HG03196 (cell line): ENCODE measurements at regions not wholly inside any gene's neighbourhood (a gene's known extent, or its start where the extent isn't known, plus 50 kb on each side); places are given as distances from the start of the nearest gene placed in this dataset.
A peak's percentile ranks its signal among the peaks of the same experiment; 100 is the strongest.

ENCODE experiments used
- ATAC-seq: cut with Tn5 transposase; IDR thresholded peaks from one replicate; pipeline ENCODE4 v1.9.1; 2021; ENCODE audit not compliant: unreplicated experiment

DNA sequence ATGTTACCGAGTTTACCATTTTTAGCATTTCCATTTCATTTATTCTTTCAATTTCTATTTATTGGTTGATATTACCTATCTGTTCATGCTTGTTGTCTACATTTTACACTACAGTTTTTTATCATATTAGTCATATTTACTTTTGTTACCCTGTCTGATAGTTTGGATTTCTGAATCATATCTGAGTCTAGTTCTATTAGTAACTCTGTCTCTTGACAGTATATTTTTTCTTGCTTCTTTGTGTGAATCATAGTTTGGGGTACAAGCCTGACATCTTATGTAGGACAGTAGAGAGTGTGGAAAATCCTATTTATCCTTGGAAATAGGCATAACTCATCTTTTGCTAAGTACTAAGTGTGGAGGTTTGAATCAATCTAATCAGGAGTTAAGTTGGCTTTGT, 263.9 kb upstream of the SESN3 start:
- ATAC-seq: no peak

DNA sequence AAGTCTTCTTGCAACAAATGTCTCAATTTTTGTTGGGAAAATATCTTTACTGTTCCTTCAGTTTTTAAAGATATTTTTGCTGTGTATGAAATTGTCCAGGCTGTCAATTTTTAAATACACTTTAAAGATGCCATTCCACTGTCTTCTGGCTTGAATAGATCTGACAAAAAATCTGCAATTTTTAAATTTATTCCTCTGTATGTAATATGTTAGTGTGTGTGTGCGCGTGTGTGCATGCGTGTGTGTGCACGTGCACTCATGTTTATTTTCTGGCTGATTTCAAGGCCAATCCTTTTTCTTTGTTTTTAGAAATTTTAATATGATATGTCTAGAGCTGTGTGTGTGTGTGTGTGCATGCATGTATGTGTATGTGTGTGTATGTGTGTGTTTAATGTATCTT, 263.2 kb upstream of the SESN3 start:
- no peak for ATAC-seq

DNA sequence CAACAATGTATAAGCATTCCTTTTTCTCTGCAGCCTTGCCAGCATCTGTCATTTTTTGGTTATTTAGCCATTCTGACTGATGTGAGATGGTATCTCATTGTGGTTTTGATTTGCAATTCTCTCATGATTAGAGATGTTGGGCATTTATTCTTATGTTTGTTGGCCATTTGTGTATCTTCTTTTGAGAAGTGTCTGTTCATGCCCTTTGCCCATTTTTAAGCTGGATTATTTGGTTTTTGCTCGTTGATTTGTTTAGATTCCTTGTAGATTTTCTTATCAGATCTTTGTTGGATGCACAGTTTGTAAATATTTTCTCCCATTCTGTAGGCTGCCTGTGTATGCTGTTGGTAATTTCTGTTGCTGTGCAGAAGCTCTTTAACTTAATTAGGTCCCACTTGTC, 259.6 kb upstream of the SESN3 start:
- ATAC-seq: no peak

DNA sequence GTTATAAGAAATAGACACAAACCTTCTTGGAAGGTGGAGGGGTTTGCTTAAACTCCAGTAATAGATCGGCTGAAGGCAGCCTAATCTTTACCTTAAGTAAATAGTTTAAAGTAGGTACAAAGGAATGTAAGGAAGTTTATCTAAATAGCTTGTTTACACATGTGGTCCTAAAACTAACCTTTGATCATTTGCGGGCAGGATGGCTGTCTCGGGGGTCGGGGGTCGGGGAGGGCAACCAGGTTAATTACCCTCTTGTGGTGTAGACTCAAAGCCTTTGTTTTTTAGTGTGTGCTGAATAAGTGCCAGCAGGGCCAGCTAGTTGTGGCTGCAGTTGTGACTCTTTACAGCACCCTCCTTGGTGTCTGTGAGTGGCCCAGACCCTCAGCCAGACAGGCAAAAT, 256.9 kb upstream of the SESN3 start:
- ATAC-seq: no peak

DNA sequence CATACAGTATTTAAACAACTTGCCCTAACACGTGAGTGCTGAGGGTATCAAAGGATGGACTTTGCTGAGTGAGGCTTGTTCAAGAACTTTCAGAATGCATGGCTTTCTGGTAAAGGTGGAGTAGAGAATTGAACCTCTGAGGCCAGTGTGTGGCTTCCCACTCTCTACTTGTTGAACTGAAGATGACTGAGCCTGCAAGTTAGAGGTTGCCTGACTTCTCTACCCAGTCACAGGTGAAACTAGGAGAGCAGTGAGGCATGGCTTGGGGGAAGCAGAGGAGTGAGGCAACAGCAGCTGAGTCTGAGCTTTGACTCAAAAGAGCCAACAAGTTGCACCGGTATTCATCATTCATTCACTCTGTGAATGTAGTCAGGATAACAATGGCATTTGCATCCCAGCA, 256.4 kb upstream of the SESN3 start:
- peak; percentile 100 for ATAC-seq

DNA sequence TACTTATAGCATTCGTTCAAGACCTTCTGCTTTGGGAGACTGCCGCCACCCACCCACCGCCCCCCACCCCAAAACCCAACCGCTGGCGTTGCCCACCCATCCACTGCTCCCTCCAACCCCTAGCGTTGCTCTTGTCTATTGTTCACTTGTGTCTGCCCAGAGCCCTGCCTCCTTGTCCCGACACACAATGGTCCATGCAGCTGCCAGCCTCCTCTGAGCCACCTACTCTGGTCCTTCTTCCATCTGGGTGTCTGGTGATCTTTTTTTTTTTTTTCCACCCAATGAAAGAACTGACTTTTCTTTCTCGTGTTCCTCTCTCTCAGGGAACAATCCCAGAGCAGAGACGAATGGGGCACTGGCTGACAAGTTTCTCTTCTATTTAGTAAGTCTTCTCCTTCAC, 256.0 kb upstream of the SESN3 start:
- peak; percentile 7 for ATAC-seq

DNA sequence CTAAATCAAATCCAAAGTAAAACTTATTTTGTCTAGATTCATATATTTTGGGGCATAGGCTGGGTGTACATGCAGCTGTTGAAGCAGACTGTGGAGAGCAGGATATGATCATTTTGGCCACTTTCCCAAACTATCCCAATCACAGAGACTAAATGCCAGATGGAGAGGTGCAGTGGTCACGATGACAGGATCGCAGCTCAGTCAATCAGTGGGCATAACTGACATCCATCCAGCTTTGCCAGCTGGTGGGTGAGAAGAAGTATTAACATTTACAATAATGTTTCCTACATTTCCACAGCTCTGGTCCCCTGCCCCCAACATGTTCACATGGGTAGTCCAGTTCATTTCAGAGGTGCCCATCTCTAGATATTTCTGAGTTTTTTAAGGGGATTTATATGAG, 255.5 kb upstream of the SESN3 start:
- ATAC-seq: no peak

DNA sequence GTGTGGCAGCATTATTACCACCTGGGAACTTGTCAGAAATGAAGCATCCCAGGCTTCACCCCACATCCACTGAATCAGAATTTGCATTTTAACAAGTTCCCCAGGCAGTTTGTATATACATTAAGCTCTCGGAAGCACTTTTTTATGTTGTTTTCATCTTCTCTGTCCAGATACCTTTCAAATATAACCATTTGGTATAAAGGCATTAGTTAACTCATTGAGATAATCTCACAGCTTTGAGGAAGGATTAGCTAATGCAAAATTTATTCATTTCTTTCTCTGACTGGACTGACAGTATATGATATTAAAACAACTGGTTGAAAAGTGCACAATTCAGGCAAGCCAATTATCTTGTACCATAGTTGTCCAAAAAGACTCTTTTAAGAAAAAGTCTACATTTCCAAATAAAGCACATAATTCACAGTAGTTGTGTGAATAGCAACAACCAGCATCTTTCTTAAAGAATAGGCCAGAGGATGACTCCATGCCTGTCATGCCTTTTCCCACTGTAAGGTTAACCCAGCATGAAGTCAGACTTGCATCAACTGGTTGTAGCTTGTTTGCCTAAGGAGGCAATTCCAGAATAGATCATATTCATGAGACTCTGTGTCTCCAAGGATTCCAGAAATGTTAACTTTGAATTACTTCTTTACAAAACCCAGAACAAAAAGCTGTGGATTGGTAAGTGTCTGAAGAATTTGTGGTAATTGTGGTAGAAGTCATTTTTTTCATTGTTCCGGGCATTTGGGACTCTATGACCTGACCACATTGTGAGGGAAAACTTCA, 254.3 kb upstream of the SESN3 start:
- ATAC-seq: no peak

DNA sequence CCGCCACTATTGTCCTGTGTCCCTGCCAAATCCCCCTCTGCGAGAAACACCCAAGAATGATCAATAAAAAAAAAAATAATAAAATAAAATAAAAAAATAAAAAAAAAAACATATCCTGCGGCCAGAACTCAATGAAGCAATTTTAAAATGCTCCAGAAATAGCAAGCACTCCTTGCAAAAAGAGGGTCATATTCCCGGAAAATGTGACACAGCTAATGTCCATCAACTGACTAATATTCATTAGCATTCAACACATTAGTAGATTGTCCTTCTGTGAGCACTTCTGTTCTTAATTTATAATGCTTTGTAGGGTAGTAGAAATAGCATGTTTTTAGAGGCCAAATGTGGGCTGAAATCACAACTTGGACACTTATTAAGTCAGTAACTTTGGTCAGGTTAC, 252.3 kb upstream of the SESN3 start:
- ATAC-seq: no peak

DNA sequence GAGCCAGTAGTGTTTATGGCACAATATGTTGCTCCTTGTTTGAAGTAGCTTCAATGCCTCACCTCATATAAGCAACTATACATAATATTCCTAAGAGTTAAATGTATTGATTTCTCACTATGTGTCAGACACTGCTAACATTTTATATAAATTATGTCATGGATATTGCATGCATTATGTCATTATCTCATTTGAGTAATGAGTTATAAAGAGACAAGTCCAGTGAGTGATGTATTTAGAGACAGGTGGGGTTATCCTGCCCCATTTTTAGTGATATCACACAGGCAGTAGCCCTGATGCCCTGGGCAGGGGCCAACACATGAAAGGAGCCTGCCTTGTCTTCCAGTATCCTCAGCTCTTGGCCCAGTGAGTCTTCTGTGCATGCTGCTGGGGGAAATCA, 247.0 kb upstream of the SESN3 start:
- ATAC-seq: no peak

DNA sequence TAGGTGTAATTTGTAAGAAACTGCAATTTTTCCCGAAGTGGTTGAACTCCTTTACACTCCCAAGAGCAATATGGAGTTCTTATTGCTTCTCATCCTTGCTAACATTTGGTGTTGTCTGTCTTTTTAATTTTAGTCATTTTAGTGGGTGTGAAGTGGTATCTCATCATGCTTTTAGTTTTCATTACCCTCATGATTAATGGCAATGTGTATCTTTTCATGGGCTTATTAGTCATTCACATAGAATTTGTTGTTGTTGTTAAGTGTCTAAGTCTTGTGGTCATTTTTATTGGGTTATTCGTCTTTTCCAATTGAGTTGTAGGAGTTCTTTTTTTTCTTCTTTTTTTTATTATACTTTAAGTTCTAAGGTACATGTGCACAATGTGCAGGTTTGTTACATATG, 238.3 kb upstream of the SESN3 start:
- no peak for ATAC-seq

DNA sequence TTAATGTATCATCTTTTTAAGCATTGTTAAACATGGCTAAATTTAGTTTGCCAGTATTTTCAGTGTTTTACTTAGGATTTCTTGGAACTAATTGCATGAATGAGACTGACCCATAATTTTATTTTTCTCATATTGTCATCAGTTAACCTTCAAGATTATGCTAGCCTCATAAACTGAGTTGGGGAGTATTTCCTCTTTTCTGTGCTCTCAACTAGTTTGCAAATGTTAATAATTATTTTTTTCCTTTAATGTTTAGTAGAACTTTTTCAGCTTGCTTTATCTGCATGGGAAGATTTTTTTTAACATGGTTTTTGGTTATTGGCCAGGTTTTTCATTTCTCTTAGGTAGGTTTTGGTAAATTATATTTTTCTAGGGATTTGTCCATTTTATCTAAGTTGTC, 235.4 kb upstream of the SESN3 start:
- ATAC-seq: no peak

DNA sequence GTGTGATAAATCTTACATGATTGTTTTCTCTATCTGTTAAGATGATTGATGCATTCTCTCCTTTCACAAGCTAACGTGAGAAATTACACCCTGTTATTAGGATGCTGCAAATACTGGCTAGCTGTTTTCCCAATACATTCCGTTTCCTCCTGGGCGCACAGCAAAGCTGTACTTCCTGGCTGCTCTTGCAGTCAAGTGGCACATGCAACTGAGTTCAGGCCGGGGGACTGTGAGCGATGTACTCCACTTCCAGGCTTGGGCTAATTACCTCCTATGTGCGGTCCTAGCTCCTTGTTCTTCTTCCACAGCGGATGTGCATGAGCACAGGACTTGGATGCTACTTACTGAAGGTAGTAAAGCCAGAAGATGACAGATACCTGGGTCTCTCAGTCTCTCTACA, 234.9 kb upstream of the SESN3 start:
- ATAC-seq: no peak

DNA sequence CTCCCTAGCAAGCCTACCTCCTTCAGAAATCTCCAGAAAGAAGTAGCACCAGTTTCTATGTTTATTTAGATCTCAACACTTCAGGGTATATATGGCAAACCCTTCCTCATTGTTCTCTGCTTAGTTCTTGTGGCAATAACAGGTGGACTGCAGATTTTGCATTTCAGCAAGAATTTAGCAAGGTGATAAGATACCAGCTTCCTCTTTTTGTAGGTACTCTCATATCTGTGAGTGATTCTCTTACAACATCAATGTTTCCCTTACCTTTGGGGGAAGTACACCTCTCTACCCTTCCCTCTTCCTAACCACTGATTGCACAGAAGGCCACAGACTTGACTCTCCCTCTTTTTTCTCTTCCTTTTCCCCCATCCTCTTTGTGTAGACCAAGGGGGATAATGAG, 230.9 kb upstream of the SESN3 start:
- no peak for ATAC-seq

DNA sequence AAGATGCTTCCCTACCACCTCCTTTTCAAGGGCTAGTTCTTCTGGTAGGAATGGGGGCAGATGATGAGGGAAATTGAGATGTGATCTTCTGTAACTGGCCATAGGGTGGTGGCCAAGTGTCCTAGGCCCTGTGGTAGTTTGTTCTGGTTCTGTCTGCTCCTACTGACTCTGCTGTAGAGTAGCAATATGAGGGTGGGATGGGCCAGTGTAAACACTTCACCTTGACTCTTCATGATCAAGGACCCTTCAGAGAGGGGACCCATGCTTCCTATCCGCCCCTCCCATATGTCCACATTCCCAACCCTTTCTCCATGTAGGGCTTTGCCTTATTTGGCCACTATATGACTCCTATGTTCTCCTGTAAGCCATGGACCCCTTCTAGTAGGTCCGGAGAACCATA, 230.3 kb upstream of the SESN3 start:
- ATAC-seq: no peak

DNA sequence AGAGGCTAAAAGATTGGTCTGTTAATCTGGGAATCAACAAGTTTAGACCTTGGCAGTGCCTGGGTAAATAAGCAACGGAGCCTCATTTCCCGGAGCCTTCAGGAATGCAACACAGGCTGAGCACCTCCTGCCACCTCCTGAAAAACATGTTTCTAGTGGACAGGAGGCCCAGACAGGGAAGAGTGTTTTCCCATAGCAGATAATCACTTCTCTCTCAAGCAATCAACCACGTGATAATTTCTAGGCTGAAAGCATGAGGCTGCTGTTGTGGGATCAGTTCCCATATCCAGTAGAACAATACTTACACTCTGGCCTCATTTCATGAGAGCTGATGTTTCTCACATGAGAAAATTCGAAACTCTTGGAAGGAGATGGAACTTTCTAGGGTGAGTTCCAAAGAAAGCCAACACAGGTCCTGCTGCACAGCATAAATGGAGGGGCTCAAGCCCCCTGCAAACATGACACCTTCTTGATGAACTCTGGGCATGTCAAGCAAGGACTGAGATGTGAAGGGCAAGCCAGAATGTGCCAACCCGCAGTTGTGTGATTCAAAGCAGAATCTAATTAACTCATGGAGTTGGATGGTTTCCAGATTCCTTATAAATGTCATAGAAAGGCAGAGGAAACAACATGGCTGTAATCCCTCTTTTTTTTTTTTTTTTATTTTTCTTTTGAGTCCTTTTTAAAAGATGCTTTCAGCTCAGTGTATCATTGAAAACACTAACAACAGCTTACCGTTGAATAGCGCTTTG, 228.5 kb upstream of the SESN3 start:
- no peak for ATAC-seq

DNA sequence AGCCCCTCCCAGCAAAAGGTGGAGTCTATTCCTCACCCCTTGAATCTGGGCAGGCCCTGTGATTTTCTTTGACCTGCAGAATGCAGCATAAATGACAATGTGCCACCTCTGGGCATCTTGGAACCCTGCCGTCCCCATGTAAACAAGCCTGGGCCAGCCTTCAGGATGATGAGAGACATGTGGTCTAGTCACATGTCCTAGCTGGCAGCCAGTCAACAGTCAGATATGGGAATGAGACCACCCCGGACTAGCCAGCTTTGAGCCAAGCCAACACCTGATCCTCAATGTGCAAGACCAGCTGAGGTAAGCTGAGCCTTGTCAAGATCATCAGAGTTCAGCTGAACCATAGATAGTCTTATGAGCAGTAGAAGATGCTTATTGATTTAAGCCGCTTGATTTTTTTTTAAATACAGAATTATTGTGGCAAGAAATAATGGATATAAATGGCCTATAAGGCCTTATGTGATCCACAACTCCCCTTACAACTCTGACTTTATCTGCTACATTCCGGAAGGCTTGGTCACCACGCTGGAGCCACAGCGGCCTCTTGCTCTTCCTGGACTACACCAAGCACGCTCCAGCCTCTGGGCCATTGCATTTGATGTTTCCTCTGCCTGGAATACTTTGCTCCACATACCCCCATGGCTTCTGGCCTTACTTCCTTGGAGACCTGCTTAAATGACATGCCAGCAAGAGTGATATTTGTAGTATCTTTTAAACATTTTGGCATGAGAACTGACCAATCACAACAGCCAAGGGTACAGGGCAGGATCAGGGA, 225.9 kb upstream of the SESN3 start:
- ATAC-seq: no peak

DNA sequence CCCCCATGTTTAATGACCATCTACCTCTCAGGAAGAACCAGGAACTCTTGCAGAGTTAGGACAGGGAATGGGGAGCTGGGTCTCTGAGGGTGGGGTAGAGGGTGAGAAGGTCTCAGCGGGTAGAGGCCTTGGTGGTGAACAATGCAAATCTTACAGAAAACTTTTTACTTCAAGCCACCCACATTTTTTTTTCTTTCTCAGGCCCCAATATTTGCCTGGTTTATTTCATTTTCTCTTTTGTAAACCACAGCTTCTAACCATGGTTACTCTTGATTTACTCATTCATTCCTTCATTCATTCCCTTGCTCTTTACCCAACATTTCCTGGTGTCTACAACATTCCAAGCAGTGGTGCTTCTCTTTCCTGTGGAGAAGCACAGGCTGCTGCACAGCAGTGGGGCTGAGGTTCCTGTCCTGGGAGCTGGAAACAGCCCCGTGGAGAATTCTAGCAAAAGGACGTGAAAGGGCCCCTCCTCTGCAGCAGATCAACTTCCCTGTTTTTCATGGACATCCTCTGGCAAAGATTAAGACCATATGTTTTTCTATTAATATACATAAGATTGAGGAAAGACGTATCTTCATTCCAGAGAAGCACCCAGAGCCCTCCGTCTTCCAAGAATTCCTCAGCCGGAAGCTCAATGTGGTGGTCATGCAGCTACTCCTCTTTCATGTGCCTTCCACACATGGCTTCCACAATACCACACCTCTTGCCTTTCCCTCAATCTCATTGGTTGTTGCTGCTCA, 224.4 kb upstream of the SESN3 start:
- no peak for ATAC-seq

DNA sequence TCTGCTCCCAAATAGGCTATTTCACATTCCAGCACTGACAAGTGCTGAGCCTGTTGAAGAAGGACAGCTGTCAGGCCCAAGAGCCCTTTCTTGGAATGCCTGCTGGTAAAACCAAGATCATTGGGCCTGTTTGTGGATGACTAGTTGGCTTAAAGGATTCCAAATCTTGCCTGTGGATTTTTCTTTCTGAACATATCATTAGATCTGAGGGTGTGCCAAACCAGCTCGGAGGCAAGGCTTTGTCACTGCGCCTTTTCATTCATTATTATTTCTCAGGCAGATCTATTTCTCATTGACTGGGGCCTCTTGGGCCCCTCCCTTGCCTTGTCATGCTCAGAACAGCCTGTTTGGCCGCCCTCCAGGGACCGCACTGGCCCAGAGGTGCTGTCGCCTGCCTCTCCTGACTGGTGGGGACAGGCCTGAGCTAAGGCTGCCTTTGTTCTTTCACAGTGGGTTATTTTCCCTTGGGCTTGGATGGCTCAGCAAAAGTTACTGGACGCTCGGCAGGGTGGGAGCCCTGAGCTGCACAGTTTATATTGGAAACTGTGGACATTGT, 222.7 kb upstream of the SESN3 start:
- ATAC-seq: no peak

DNA sequence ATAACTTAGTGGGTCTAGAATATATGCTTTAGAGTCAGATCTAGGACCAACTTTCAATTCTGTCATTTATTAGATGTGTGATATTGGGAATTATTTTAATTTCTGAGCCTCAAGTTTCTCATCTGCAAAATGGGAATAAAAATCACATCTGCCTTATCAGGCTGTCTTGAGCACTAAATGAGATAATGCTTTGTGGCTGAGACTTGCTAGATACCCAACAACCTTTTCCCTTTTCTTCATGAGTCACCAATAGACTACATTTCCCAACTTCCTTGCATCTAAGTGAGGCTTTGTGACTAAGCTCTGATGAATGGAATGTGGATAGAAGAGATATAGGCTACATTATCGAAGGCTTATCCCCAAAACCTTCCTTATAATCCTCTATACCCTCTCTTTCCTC, 220.7 kb upstream of the SESN3 start:
- no peak for ATAC-seq

DNA sequence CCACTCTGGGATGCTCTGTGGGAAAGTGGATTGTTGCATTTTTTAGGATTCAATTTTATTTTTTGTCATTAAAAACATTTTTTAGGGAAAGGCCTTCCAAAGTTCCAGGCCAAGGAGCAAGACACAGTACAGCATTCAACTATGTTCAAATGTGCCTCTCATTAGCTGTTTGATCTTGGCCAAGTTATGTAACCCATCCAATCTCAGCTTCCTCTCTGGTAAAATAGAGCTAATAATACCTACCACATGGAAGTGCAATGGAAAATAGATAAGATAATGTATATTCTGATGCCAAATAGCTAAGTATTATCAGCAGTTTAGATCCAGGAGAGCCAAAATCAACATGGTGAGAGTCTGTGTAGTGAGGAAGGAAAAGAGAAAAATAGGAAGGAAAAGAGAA, 220.3 kb upstream of the SESN3 start:
- no peak for ATAC-seq
